ENCODE measurements at regions not wholly inside any gene's neighbourhood (a gene's known extent, or its start where the extent isn't known, plus 50 kb on each side); places are given as distances from the start of the nearest gene placed in this dataset.

DNA sequence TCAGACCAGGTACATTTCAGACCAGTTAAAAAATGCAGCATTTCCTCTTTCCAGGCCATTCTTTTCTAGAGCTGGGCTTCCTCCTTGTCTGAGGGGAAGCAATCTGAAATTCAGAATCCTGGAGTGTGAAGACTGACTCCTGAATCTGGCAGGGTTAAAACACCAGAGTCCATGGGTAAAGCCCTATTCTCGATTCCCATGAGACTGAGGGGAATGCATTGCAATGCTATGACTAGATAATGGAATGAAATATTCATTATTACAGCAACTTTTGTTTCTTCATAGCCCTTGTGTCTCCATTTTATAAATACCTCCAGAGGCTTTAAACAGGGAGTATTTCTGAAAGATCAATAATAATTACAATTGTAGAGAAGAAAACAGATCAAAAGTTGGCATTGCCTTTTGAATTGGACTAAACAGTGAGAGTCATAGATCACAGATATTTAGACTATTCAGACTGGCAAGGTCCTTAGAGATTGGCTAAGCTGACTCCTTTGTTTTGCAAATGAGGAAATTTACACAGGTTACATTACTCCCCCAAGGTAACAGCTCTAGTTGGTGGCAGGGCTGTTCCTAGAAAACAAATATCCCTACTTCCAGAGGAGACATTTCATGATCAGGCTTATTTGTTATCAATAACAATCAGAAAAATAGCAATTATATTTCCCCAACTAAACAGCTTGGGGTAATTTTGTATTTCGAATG, 632.6 kb upstream of the KIRREL3 start:
- DNase-seq (ENCODE audit: low read depth): no peak

DNA sequence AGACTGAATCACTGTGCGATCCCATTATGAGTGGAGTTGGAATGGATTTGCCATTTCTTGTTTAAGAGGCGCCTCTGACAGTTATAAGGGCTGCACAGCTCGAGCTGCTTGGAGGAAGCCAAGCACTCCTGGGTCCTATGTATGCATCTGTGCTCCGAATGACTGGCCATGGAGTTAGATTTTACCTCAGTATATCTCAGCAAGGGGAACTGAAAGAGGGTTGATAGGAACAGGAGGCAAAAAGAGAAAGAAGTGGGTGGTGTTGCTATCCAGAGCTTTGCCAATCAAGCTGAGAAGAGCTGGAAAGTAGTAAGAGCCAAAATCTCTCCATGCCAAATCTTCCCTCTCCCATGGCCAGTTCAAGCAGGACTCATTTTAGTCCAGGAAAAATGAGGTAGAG, 632.0 kb upstream of the KIRREL3 start:
- no peak for DNase-seq (ENCODE audit: low read depth)

DNA sequence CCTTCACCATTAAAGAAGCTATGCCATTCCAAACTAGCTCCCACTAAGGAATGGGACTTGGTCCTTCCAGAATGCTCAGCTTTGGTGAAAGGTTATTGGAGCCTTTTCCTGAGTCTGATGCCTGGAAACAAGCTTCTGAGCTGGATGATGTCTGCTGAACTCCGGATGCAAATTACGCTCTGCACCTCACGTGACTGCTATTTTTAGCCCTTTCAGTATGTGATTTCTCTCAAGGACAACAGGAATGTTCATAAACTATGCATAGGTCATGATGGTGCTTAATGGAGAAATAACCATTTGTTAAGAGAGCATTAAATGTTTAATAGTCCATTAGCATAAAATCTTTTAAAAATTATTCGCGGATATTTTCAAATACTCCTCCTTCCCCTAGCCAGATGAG, 631.4 kb upstream of the KIRREL3 start:
- DNase-seq (ENCODE audit: low read depth): no peak

DNA sequence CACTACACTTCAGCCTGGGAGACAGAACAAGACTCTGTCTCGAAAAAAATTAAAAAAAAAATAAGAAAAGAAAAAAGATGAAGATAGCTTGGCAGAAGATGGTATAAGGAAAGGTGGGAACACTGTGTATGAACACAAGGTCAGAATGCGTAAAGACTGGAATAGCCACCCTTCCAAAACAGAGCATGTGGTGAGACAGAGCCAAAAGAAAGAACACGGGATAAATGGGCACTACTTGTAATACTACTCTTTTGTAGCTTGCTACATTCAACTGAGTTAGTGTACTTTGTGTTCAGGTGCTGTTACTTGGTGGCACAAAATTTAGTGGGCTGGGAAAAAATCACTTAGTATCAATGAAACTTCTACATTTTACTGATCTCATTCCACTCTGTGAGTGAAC, 628.6 kb upstream of the KIRREL3 start:
- no peak for DNase-seq (ENCODE audit: low read depth)

DNA sequence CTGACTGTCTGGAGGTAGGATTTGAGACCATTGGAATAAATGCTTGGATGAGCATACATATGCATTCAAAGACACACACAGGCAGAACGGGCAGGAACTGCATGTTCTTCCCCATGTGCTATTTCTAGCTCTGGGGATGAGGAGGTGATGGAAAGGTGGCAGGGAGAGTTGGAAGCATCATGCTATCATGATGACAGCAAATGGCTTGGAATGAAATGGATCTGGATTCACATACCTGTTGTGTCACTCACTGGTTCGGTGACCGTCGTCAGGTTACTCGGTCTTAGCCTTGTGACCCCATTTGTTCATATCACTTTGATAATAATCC, 627.9 kb upstream of the KIRREL3 start:
- no peak for DNase-seq (ENCODE audit: low read depth)

DNA sequence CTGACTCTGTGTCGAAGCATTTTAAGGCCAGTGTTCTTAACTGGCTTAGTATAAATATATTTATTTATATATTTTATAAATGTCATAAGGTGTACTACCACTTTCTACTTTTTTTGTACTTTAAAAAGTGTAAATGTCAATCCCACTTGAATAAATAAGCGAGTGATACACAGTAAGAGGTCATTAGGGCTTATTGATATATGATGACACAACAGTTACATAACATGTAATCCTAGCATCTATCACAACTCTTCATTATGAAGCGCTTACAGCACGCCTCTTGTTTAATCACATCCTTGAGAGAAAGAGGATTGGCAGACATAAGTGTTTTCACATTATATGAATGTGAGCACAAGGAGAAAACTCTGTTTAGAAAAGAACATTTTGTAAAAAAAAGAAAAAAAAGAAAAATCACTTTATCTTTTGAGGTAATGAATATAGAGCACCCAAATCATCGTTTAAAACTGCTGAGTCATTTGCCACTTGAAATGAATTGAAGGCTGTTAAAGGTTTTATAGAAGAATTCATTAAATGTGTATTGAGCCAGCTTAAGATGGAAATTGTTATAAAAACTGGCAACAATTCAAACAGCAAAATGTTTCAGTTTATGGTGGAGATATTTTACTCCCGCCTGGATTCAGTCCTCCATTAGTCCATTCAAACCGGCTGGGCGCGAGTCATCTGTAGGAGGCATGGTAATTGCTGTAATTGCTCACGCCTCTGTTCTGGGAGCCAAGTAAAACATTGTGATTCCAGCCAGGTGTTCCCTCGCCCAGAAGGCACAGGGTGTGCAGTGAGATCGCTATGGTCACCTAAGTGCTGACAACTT, 627.3 kb upstream of the KIRREL3 start:
- DNase-seq (ENCODE audit: low read depth): no peak

DNA sequence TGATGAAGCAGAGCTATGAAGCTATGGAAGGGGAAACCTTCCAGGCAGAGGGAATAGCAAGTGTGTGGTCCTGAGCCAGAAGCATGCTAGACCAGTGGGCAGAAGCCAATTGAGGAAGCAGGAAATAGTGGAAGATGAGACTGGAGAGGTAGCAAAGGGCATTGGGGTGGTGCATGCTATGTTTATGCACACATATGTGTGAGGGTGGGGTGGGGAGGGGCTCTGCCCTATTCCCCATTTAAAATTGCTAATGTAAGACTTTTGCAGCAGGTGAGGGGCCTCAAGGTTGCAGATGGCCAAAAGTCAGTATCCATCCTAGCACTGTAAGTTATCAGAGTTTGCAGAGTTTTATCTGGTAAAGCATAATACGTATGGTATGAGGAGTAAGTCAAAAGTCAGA, 626.6 kb upstream of the KIRREL3 start:
- no peak for DNase-seq (ENCODE audit: low read depth)

DNA sequence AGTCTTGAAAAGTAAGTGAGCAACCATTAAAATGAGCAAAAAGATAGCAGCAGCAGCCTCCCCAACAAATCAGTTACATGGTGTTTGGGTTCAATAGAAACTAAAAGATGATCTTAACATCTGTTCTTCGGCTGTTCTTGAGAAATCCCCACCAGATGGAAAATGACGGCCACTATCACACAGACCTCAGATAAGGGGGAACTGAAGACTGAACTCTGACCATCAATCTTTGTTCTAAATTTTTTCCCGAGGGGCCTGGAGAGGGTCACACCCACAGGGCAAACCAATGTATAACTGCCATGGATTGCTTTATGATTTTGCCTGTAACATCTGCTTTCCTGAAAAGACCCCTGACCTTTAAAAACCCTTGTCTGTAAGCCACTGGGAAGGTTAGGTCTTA, 624.8 kb upstream of the KIRREL3 start:
- no peak for DNase-seq (ENCODE audit: low read depth)

DNA sequence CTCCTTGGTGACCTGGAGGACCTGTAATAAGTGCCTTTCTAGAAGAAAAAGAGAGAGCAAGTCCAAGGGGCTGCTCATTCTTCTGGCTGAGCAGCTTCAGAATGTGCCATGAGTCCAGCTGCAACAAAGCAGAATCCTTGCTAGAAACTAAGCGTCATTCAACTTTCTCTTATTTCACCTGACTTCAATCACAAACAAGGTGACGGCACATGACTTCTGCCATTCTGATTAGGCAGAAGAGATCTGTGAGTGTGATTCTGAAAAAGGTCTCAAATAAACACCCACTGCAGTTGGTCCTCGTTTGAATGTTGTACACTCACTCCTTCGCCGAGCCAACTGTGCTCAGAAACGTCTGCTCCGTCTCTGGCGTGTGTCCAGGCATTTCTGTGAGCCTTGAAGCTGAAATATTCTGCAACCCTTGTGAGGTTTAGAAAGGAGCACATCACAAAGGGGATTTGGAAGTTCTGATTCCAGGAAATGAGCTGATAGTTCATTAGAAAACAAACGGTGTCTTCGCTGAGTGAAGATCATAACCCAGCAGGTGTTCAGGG, 623.8 kb upstream of the KIRREL3 start:
- no peak for DNase-seq (ENCODE audit: low read depth)

DNA sequence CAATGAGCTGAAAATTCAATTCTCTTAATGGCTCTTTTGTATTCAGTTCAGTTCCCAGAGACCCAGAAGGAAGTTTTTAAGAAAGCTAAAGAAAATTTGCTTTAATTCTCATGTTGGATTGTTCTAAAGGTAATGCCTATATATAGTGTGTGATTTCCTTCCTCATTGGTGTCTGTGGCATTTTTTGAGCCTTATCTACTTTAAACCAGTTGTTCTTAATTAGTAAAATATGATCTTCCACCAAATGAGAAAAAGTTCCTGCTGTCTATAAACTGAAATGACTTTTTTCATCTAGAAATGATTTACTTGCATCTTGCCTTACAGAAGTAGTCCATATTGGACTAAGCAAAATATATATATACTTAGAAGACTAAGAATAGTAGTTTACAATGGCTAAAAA, 622.1 kb upstream of the KIRREL3 start:
- no peak for DNase-seq (ENCODE audit: low read depth)

DNA sequence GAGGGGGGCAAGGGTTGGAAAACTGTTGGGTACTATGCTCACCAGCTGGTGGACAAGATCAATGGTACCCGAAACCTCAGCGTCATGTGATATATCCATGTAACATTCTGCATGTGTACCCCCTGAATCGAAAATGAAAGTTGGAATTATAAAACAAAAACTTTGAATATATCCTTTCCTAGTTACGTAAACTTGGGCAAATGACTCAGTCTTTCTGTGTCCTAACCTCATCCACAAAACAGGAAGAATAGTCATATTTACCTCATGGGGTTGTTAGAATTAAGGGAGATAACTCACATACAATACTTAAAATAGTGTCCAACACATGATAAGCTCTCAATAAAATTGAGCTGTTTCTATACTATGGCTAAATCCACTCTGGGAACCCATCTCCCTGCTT, 620.1 kb upstream of the KIRREL3 start:
- DNase-seq (ENCODE audit: low read depth): no peak

DNA sequence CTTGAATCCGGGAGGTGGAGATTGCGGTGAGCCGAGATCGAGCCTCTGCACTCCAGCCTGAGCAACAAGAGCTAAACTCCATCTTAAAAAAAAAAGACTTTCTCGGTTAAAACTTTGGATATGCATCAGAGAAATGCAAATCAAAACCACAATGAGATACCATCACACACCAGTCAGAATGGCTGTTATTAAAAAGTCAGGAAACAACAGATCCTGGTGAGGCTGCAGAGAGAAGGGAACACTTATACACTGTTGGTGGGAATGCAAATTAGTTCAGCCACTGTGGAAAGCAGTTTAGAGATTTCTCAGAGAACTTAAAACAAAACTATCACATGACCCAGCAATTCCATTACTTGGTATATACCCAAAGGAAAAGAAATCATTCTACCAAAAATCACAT, 619.4 kb upstream of the KIRREL3 start:
- DNase-seq (ENCODE audit: low read depth): no peak

DNA sequence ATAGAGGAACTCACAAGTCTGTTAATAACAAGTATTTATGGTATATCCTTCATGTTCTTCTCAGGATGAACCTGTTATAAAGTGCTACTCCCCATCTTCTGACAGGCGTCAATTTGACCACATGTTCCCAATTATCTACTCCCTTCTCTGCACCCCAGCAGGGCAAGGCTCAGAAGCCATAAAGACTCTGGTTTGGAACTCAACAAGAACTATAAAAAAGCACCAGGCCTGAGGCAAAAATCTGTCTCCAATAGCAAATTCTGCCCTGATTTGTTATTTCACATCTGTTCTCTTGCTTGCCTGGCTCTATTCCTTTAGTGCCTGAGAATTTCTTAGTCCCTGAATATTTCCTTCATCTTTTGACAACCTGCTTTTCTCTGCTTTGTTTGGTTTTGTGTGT, 618.2 kb upstream of the KIRREL3 start:
- no peak for DNase-seq (ENCODE audit: low read depth)

DNA sequence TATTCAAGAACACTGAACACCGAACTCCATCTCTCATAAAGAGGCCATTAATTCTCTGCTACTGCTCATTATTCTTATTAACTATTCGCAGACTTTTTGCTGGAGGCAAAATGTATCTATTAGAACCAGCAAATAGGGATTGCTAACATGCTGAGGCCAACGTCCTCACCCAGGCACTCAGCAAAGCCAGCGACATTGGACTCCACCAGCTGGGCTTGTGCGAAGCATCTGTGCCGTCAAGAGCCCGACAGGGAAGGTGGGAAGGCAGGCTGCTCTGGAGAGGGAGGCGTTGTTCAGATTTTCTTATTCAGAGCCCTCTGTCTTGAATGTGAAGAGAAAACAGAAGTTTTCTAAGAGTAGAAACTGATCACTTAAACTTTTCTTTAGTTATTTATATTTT, 615.6 kb upstream of the KIRREL3 start:
- DNase-seq (ENCODE audit: low read depth): no peak

DNA sequence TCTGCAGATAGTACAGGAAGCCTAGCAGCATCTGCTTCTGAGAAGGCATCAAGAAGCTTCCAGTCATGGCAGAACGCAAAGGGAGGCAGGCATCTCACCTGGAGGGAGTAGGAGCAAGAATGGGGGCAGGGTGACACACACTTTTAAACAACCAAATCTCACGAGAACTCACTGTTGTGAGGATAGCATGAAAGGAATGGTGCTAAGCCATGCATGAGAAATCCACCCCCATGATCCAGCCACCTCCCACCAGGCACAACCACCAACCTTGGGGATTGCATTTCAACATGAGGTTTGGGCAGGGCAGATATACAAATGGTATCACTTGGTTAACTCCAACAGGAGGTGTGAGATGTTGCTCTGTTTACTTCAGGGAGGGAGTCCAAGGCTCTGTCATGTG, 612.0 kb upstream of the KIRREL3 start:
- no peak for DNase-seq (ENCODE audit: low read depth)

DNA sequence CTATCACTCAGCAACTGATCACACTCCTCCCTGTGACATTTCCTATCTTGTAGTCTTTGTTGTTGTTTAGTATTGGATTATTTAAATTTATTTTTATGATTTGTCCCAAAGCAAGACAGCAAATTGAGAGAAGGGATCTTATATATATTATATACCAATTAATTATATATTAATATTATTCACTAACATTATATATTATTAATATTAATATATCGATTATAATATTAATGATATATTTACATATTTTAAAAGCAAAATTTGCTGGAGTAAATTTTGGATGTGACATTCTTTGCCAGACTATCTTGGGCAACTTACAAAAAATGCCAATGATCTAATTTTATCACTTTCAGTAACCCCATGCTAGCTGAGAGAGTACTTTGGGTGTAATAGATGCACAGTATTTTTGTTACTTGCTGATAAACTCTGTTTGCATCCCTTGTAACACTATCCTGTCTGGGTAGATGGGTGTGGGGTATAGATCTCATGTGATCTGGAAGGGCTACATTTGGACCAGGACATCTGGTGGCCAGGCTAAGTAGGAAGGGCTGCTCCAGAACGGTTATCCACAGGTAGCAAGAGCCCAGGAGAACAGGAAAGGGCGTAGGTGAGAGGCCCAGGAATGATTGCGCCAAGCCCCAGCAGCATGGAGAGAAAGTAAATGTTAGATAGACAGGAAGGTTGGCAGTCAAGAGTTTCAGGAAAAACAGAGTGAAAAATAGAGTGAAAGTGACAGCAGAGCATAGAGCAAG, 608.6 kb upstream of the KIRREL3 start:
- DNase-seq (ENCODE audit: low read depth): no peak

DNA sequence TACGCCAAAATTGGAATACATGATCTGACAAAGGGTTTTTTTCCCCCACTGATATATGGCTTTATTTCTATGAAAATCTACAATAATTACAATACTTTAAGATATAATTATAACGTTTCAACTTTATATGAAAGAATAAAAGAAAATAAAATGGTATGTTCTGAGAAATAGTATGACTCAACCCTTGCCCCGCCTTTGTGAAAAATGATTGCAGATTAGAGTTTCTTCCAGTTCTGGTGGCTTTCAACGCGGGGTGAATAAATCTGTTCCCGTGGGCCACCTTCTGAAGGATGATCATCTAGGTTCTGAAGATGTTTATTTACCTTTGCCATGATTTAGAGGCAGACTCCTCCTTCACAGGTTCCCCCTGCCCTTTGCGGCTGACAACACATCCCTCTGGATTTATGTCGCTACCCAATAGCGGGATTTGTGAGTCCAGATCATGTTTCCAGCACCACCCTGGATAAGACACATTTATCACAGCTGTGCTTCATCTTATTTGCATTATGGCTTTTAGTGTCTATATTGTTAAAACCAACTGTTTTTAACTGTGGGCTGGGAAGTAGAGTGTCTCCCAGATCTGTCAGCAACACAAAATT, 607.0 kb upstream of the KIRREL3 start:
- no peak for DNase-seq (ENCODE audit: low read depth)

DNA sequence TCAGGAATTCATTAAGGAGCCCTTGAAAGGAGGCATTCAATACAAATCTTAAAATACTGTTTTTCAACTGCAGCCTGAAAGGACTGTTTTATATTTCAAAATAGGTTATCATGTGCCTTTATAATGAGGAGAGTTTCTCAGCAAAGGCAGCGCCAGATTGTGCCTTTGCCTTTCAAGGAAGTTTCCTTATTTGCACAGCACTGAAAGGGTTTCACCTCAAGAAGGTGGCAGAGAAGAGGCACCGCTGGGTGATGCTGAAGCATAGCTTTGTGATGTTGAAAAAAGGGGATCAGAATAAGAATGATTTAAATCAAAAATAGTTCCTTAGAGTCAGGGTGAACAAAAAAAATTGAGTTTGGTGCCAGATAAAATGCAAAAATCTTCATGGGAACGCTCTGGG, 601.0 kb upstream of the KIRREL3 start:
- no peak for DNase-seq (ENCODE audit: low read depth)

DNA sequence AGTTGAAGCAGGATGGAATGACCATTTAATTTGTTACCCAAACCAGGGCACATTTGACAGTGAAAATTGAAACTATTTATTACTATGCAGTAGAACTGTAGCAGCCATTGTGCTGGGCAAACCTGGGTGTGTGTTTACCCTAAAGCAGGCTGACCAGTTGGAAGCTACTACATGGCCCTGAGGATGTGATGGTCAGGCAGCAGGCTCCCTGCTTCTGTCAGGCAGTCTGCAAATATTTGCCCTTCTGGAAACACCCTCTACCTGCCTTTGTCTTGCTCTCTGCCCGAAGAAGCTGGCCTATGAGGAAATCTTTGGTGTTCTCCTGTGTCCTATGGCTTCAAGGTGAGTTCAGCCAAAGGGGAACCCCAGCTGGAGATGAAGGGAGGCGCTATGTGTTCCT, 600.1 kb upstream of the KIRREL3 start:
- DNase-seq (ENCODE audit: low read depth): no peak

DNA sequence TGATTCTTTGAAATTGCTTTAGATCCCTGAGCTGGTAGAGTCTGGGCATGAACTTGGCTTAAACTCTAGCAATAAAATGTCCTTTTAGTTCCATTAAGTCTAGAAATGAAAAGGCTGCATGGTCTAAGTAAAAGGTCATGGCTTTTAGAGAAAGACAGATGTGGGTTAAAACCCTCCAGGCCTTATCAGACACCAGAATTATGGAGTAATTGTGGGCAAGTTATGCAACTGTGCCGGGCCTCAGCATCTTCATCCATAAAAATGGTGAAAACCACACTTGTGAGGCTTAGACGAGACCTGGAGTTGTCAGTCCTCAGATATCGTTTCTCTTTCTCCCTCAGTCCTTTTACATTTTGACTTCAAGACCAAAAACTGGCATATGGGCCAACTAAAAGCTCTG, 597.9 kb upstream of the KIRREL3 start:
- DNase-seq (ENCODE audit: low read depth): no peak

DNA sequence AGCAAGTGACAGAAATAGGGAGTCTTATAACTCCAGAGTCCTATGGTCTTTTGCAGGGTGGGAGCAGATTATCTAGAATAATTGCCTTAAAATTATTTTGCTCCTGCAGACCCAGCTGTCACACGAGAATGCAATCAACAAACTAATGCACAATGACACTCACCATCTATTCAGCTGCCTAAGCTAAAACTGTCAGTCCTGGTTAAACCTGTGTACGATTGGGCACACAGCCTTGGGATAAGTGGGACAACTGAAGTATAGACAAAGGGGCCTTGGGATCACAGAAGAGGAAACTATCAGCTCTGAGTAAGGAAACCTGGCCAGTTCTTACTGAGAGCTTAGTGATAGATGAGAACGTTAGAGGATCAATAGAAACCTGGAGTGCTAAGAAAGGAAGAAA, 595.9 kb upstream of the KIRREL3 start:
- no peak for DNase-seq (ENCODE audit: low read depth)

DNA sequence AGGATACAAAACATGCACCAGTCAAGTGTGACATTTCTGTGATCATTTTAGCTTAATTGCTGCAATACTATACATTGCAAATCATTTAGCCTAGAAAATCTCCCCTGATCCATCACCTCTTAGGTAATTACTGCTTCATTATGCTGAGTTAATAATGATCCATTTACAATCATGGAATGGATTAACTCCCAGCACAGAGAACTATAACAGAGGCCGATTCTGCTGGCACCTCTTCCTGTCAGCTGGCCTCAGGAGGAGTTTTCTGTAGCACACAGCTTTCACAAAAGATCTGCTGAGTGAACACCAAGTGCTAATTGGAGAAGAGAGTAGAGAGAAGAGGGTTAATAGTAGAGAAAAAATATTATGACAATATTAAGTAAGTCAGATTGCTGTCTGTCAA, 591.8 kb upstream of the KIRREL3 start:
- no peak for DNase-seq (ENCODE audit: low read depth)

DNA sequence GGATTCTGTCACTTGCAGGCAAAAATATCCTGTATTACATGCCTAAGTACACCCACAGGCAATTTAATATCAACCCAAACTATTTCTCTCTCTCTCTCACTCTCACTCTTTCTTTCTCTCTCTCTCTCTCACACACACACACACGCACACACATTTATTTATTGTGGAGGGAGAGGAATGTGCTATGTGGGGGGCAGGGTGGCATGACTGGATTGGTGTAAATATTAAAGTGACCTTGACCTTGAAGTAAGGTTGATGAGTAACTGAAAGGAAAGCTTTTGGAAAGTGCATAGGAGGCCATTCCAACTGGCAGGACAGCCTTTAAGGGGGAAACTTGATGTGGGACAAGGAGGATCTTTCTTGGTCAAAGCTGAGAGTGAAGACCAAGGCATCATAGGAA, 589.7 kb upstream of the KIRREL3 start:
- DNase-seq (ENCODE audit: low read depth): no peak
